SU-DHL-6 (cell line): ENCODE measurements at regions not wholly inside any gene's neighbourhood (a gene's known extent, or its start where the extent isn't known, plus 50 kb on each side); places are given as distances from the start of the nearest gene placed in this dataset.
"Not testable (repeated sequence)": the region's sequence is repeated elsewhere in the genome, so short reads cannot be mapped to it uniquely, and the experiment has no call there.

Source experiments
- H2AFZ ChIP-seq: fragments of 200-600 bp; sonication (generic); 2 replicates; pipeline ENCODE4 v1.6.1; 2014; ENCODE audit warnings: low read depth, mild to moderate bottlenecking, moderate library complexity, mixed read lengths, antibody characterized with exemption, low read length; ENCODE audit not compliant: severe bottlenecking
- H3F3A ChIP-seq: fragments of 200-600 bp; shearing (Covaris generic); 2 replicates; pipeline ENCODE4 v1.6.0; 2016; ENCODE audit warnings: antibody characterized with exemption, mild to moderate bottlenecking; ENCODE audit not compliant: insufficient read depth
- H3K27ac ChIP-seq: fragments of 200-600 bp; sonication (generic); 2 replicates; pipeline ENCODE4 v1.5.1; 2016; ENCODE audit warnings: low read depth, mild to moderate bottlenecking, low read length, moderate library complexity, mixed read lengths
- H3K27me3 ChIP-seq: fragments of 200-600 bp; sonication (generic), shearing (Covaris generic); 2 replicates; pipeline ENCODE4 v1.6.0; 2014; ENCODE audit warnings: mild to moderate bottlenecking, low read length
- H3K36me3 ChIP-seq: fragments of 200-600 bp; sonication (generic); 2 replicates; pipeline ENCODE4 v1.6.1; 2014; ENCODE audit warnings: mild to moderate bottlenecking, low read length, mixed read lengths
- H3K4me2 ChIP-seq: fragments of 300-600, 200-600 bp; shearing (Covaris generic), sonication (generic); 2 replicates; pipeline ENCODE4 v1.6.0; 2014; ENCODE audit warnings: low read length, low read depth, mild to moderate bottlenecking; ENCODE audit not compliant: poor library complexity, severe bottlenecking
- H3K4me3 ChIP-seq: fragments of 200-600 bp; sonication (generic); 2 replicates; pipeline ENCODE4 v1.5.1; 2014; ENCODE audit warnings: antibody characterized with exemption, low read length, mild to moderate bottlenecking, mixed read lengths; ENCODE audit not compliant: insufficient read depth, poor library complexity, severe bottlenecking
- H3K79me2 ChIP-seq: fragments of 200-600 bp; sonication (generic); 2 replicates; pipeline ENCODE4 v1.6.1; 2014; ENCODE audit warnings: mild to moderate bottlenecking, low read length, moderate library complexity; ENCODE audit not compliant: insufficient read depth
- H3K9ac ChIP-seq: fragments of 200-600 bp; sonication (generic); 2 replicates; pipeline ENCODE4 v1.7.0; 2014; ENCODE audit warnings: mild to moderate bottlenecking, low read length
- H3K9me2 ChIP-seq: fragments of 200-600 bp; sonication (generic); replicated peaks from 2 replicates; pipeline ENCODE4 v1.6.1; 2014; ENCODE audit warnings: low read length; ENCODE audit not compliant: insufficient read depth
- H3K9me3 ChIP-seq: fragments of 200-600 bp; sonication (generic); 2 replicates; pipeline ENCODE4 v1.6.1; 2014; ENCODE audit warnings: low read length, mixed read lengths; ENCODE audit not compliant: insufficient read depth
- H4K20me1 ChIP-seq: fragments of 200-600 bp; sonication (generic); 2 replicates; pipeline ENCODE4 v1.6.1; 2014; ENCODE audit warnings: low read depth, mild to moderate bottlenecking, antibody characterized with exemption, low read length, moderate library complexity, mixed read lengths
- EZH2phosphoT487 ChIP-seq: fragments of 200-600 bp; sonication (generic), shearing (Covaris generic); conservative IDR thresholded peaks from 2 replicates; pipeline ENCODE4 v1.6.1; 2018; ENCODE audit warnings: mild to moderate bottlenecking, antibody characterized with exemption, low read length, moderate library complexity, mixed read lengths
- TF ChIP-seq, protein P1 (sequence below): fragments of 200-600 bp; sonication (generic); IDR thresholded peaks from one replicate; pipeline ENCODE4 v1.5.1; 2017; ENCODE audit warnings: antibody characterized with exemption, mild to moderate bottlenecking, low read length, moderate library complexity; ENCODE audit not compliant: insufficient read depth, poor library complexity, severe bottlenecking

DNA sequence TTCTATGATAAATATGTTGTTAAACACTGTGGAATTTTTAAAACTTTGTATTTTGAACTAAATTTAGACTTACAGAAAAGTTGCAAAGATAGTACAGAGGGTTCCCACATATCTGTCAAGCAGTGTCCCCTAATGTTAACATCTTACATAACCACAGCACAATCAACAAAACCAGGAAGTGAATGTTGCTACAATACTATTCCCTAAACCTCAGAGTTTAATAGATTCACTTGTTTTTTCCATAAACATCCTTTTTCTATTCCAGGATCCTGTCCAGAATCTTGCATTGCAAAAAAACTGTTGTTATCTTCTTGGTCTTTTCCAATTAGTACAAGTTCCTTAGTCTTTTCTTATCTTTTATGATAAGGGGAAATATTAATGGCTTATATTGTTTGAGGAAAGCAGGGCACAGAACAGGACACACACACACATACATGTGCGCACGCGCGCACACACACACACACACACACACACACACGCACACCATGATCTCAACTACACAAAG, 251.1 kb upstream of the TRIB2 start:
- no peak overlapping the region for H2AFZ ChIP-seq
- no peak overlapping the region for H3K4me2 ChIP-seq
- H3K9me3 ChIP-seq, result no peaks in the 10 kb centered on the region

DNA sequence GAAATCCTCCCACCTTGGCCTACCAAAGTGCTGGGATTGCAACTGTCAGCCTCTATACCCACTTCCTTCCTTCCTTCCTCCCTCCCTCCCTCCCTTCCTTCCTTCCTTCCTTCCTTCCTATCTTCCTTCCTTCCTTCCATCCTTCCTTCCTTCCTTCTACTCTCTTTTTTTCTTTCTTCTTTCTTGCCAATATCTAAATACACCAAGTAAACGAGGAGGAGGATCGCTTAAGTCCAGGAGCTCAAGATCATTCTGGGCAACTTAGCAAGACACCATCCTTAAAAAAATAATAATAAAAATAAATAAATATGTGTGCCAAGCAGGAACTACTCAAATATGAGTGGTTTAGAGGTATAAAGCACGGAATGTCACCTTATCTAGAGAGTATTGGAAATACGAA, 249.4 kb upstream of the TRIB2 start:
- H3K4me3 ChIP-seq, result no peak overlapping the region
- H3K27ac ChIP-seq, result no peak overlapping the region
- H2AFZ ChIP-seq, result no peak overlapping the region
- no peaks in the 10 kb centered on the region for H3F3A ChIP-seq
- H3K36me3 ChIP-seq, result no peaks in the 10 kb centered on the region
- no peaks in the 10 kb centered on the region for H3K27me3 ChIP-seq
- no peak overlapping the region for H3K9ac ChIP-seq
- no peak overlapping the region for H3K4me2 ChIP-seq
- H3K9me3 ChIP-seq, result no peaks in the 10 kb centered on the region
- TF ChIP-seq EZH2phosphoT487, result no peak
- TF ChIP-seq, protein P1, sequence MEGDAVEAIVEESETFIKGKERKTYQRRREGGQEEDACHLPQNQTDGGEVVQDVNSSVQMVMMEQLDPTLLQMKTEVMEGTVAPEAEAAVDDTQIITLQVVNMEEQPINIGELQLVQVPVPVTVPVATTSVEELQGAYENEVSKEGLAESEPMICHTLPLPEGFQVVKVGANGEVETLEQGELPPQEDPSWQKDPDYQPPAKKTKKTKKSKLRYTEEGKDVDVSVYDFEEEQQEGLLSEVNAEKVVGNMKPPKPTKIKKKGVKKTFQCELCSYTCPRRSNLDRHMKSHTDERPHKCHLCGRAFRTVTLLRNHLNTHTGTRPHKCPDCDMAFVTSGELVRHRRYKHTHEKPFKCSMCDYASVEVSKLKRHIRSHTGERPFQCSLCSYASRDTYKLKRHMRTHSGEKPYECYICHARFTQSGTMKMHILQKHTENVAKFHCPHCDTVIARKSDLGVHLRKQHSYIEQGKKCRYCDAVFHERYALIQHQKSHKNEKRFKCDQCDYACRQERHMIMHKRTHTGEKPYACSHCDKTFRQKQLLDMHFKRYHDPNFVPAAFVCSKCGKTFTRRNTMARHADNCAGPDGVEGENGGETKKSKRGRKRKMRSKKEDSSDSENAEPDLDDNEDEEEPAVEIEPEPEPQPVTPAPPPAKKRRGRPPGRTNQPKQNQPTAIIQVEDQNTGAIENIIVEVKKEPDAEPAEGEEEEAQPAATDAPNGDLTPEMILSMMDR, result no peak
- no peaks in the 10 kb centered on the region for H3K79me2 ChIP-seq
- H4K20me1 ChIP-seq, result no peaks in the 10 kb centered on the region; the same call in 1 of the 2 replicates
- H3K9me2 ChIP-seq, result no peaks in the 10 kb centered on the region

More for the DNA sequence above, 251.1 kb upstream of the TRIB2 start:
- TF ChIP-seq EZH2phosphoT487, result no peak
- TF ChIP-seq, protein P1, result no peak
- H3K79me2 ChIP-seq, result no peaks in the 10 kb centered on the region
- no peak overlapping the region for H3K27ac ChIP-seq
- no peaks in the 10 kb centered on the region; the same call in 1 of the 2 replicates for H4K20me1 ChIP-seq
- H3K9ac ChIP-seq, result no peak overlapping the region
- H3K36me3 ChIP-seq, result no peaks in the 10 kb centered on the region
- H3F3A ChIP-seq, result no peaks in the 10 kb centered on the region
- H3K9me2 ChIP-seq, result no peaks in the 10 kb centered on the region
- H3K4me3 ChIP-seq, result no peak overlapping the region
- H3K27me3 ChIP-seq, result no peaks in the 10 kb centered on the region

DNA sequence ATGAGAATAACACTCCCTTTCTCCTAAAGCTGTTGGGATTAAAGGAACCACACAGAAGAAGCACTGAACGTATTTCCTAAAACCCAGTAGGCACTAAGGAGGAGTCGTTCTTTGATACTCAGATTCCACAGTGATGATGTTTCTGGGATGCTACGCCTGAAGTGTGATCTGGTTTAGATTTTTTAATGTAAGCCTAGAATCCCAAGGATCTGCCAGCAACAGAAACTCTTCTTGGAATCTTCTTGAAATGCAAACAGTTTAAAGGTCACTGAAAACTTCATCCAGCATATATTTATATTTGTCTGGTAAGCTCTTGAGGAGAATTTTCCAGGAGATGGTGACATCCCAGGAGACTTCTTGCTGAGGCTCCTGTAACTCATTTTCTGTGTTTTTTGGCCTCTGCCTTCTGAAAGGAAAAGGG, 247.6 kb upstream of the TRIB2 start:
- Histone ChIP-seq H2AFZ (no peak overlapping the region), H3K4me3 (no peak overlapping the region), H3K9me3 (no peaks in the 10 kb centered on the region), H3K9me2 (no peaks in the 10 kb centered on the region), H4K20me1 (no peaks in the 10 kb centered on the region), H3K4me2 (no peak overlapping the region), H3K36me3 (no peaks in the 10 kb centered on the region), H3F3A (no peaks in the 10 kb centered on the region), H3K79me2 (no peaks in the 10 kb centered on the region), H3K27ac (no peak overlapping the region), H3K9ac (no peak overlapping the region), H3K27me3 (no peaks in the 10 kb centered on the region)
- TF ChIP-seq EZH2phosphoT487, result no peak
- TF ChIP-seq, protein P1, result no peak

DNA sequence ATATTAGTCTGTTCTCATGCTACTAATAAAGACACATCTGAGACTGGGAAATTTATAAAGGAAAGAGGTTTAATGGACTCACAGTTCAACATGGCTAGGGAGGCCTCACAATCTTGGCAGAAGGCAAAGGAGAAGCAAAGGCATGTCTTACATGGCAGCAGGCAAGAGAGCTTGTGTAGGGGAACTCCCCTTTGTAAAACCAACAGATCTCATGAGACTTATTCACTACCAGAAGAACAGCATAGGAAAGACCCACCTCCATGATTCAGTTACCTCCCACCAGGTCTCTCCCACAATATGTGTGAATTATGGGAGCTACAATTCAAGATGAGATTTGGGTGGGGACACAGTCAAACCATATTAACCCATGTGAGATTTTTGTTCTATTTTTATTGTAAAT, 244.5 kb upstream of the TRIB2 start:
- H3K9ac ChIP-seq, H3F3A ChIP-seq, H3K36me3 ChIP-seq, H3K4me3 ChIP-seq, H3K27ac ChIP-seq, H3K9me2 ChIP-seq, H3K79me2 ChIP-seq, H3K9me3 ChIP-seq, H4K20me1 ChIP-seq, H3K27me3 ChIP-seq, H2AFZ ChIP-seq, H3K4me2 ChIP-seq: not testable (repeated sequence)
